GM18861 (cell line): ENCODE measurements at regions not wholly inside any gene's neighbourhood (a gene's known extent, or its start where the extent isn't known, plus 50 kb on each side); places are given as distances from the start of the nearest gene placed in this dataset.
"Not testable (repeated sequence)": the region's sequence is repeated elsewhere in the genome, so short reads cannot be mapped to it uniquely, and the experiment has no call there.

ENCODE experiments used
- ATAC-seq: cut with Tn5 transposase; IDR thresholded peaks from one replicate; pipeline ENCODE4 v1.9.1; 2021; ENCODE audit not compliant: unreplicated experiment

- ATAC-seq: no peak
Observed at GRCh38 chr6:134585517-134585873, 267.6 kb upstream of the SGK1 start.

GRCh38 chr6:134584847-134585516 is 267.1 kb upstream of the SGK1 start:
- no peak for ATAC-seq

- no peak for ATAC-seq
Observed at GRCh38 chr6:134577998-134578397, 260.1 kb upstream of the SGK1 start.

GRCh38 chr6:134575221-134575620 is 257.3 kb upstream of the SGK1 start:
- no peak for ATAC-seq

GRCh38 chr6:134574491-134574890 is 256.6 kb upstream of the SGK1 start:
- no peak for ATAC-seq

GRCh38 chr6:134569996-134570395 is 252.1 kb upstream of the SGK1 start:
- not testable (repeated sequence) for ATAC-seq

- no peak for ATAC-seq
Observed at GRCh38 chr6:134564705-134565104, 246.8 kb upstream of the SGK1 start.

- no peak for ATAC-seq
Observed at GRCh38 chr6:134560019-134560418, 242.1 kb upstream of the SGK1 start.

GRCh38 chr6:134557509-134557908 is 239.6 kb upstream of the SGK1 start:
- no peak for ATAC-seq

GRCh38 chr6:134555672-134556071 is 237.8 kb upstream of the SGK1 start:
- ATAC-seq: no peak

- ATAC-seq: no peak
Observed at GRCh38 chr6:134553936-134554335, 236.0 kb upstream of the SGK1 start.

GRCh38 chr6:134551245-134551960 is 233.5 kb upstream of the SGK1 start:
- no peak for ATAC-seq

- no peak for ATAC-seq
Observed at GRCh38 chr6:134550604-134551003, 232.7 kb upstream of the SGK1 start.

GRCh38 chr6:134549854-134550253 is 231.9 kb upstream of the SGK1 start:
- ATAC-seq: no peak

- ATAC-seq: no peak
Observed at GRCh38 chr6:134546962-134547645, 229.2 kb upstream of the SGK1 start.

GRCh38 chr6:134544737-134545136 is 226.8 kb upstream of the SGK1 start:
- ATAC-seq: no peak

GRCh38 chr6:134543128-134543527 is 225.2 kb upstream of the SGK1 start:
- ATAC-seq: no peak

- ATAC-seq: no peak
Observed at GRCh38 chr6:134541001-134541400, 223.1 kb upstream of the SGK1 start.

- no peak for ATAC-seq
Observed at GRCh38 chr6:134539865-134540323, 222.0 kb upstream of the SGK1 start.

- ATAC-seq: not testable (repeated sequence)
Observed at GRCh38 chr6:134537765-134538164, 219.9 kb upstream of the SGK1 start.

GRCh38 chr6:134537146-134537555 is 219.2 kb upstream of the SGK1 start:
- ATAC-seq: no peak

GRCh38 chr6:134535831-134536230 is 217.9 kb upstream of the SGK1 start:
- no peak for ATAC-seq
